ENCODE measurements at regions not wholly inside any gene's neighbourhood (a gene's known extent, or its start where the extent isn't known, plus 50 kb on each side); places are given as distances from the start of the nearest gene placed in this dataset.

- TF ChIP-seq ZNF605 (CRISPR knock-in tag; IDR thresholded peaks at IDR 0.05) (peak; percentile 61; the same call in 1 of the 2 replicates), ZBTB38 (CRISPR knock-in tag; IDR thresholded peaks at IDR 0.05) (no peak; the same call in 1 of the 2 replicates), ZNF546 (CRISPR knock-in tag; conservative IDR thresholded peaks at IDR 0.05) (no peak), HNRNPLL (IDR thresholded peaks at IDR 0.05; ENCODE audit: low read depth, low read length, poor library complexity, severe bottlenecking) (no peak), HNRNPH1 (optimal IDR thresholded peaks at IDR 0.05; ENCODE audit: low read depth, low read length) (no peak), IRF1 (CRISPR knock-in tag; IDR thresholded peaks at IDR 0.05; ENCODE audit: low read depth) (no peak), MED1 (CRISPR knock-in tag; IDR thresholded peaks at IDR 0.05) (peak; percentile 90), ZBTB7B (CRISPR knock-in tag; IDR thresholded peaks at IDR 0.05) (peak; percentile 45; the same call in 1 of the 2 replicates), ZNF800 (CRISPR knock-in tag; IDR thresholded peaks at IDR 0.05) (no peak), JDP2 (CRISPR knock-in tag; IDR thresholded peaks at IDR 0.05; ENCODE audit: borderline replicate concordance) (no peak), ZSCAN12 (CRISPR knock-in tag; IDR thresholded peaks at IDR 0.05) (no peak), ZNF367 (CRISPR knock-in tag; IDR thresholded peaks at IDR 0.05; ENCODE audit: borderline replicate concordance) (no peak), ZNF616 (CRISPR knock-in tag; IDR thresholded peaks at IDR 0.05; ENCODE audit: low read depth) (0 out of 2 replicates have a peak, but pooled peaks have one; percentile 77), TARDBP (CRISPR knock-in tag; IDR thresholded peaks at IDR 0.05) (peak; percentile 75), ZNF577 (CRISPR knock-in tag; IDR thresholded peaks at IDR 0.05; ENCODE audit: borderline replicate concordance, low read depth) (no peak), CCAR2 (optimal IDR thresholded peaks at IDR 0.05; ENCODE audit: low read depth, low read length) (no peak), ZFP36L2 (CRISPR knock-in tag; IDR thresholded peaks at IDR 0.05) (no peak)
- TF ChIP-seq, protein P1, sequence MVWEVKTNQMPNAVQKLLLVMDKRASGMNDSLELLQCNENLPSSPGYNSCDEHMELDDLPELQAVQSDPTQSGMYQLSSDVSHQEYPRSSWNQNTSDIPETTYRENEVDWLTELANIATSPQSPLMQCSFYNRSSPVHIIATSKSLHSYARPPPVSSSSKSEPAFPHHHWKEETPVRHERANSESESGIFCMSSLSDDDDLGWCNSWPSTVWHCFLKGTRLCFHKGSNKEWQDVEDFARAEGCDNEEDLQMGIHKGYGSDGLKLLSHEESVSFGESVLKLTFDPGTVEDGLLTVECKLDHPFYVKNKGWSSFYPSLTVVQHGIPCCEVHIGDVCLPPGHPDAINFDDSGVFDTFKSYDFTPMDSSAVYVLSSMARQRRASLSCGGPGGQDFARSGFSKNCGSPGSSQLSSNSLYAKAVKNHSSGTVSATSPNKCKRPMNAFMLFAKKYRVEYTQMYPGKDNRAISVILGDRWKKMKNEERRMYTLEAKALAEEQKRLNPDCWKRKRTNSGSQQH (CRISPR knock-in tag; IDR thresholded peaks at IDR 0.05; ENCODE audit: low read depth): no peak
- TF ChIP-seq, protein P2, sequence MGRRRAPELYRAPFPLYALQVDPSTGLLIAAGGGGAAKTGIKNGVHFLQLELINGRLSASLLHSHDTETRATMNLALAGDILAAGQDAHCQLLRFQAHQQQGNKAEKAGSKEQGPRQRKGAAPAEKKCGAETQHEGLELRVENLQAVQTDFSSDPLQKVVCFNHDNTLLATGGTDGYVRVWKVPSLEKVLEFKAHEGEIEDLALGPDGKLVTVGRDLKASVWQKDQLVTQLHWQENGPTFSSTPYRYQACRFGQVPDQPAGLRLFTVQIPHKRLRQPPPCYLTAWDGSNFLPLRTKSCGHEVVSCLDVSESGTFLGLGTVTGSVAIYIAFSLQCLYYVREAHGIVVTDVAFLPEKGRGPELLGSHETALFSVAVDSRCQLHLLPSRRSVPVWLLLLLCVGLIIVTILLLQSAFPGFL (CRISPR knock-in tag; IDR thresholded peaks at IDR 0.05): no peak
- TF ChIP-seq, protein P3, sequence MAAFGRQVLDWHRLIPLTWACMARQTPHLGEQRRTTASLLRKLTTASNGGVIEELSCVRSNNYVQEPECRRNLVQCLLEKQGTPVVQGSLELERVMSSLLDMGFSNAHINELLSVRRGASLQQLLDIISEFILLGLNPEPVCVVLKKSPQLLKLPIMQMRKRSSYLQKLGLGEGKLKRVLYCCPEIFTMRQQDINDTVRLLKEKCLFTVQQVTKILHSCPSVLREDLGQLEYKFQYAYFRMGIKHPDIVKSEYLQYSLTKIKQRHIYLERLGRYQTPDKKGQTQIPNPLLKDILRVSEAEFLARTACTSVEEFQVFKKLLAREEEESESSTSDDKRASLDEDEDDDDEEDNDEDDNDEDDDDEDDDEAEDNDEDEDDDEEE (CRISPR knock-in tag; IDR thresholded peaks at IDR 0.05): no peak
- TF ChIP-seq, protein P4, sequence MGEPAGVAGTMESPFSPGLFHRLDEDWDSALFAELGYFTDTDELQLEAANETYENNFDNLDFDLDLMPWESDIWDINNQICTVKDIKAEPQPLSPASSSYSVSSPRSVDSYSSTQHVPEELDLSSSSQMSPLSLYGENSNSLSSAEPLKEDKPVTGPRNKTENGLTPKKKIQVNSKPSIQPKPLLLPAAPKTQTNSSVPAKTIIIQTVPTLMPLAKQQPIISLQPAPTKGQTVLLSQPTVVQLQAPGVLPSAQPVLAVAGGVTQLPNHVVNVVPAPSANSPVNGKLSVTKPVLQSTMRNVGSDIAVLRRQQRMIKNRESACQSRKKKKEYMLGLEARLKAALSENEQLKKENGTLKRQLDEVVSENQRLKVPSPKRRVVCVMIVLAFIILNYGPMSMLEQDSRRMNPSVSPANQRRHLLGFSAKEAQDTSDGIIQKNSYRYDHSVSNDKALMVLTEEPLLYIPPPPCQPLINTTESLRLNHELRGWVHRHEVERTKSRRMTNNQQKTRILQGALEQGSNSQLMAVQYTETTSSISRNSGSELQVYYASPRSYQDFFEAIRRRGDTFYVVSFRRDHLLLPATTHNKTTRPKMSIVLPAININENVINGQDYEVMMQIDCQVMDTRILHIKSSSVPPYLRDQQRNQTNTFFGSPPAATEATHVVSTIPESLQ (CRISPR knock-in tag; conservative IDR thresholded peaks at IDR 0.05): no peak
- TF ChIP-seq, protein P5, sequence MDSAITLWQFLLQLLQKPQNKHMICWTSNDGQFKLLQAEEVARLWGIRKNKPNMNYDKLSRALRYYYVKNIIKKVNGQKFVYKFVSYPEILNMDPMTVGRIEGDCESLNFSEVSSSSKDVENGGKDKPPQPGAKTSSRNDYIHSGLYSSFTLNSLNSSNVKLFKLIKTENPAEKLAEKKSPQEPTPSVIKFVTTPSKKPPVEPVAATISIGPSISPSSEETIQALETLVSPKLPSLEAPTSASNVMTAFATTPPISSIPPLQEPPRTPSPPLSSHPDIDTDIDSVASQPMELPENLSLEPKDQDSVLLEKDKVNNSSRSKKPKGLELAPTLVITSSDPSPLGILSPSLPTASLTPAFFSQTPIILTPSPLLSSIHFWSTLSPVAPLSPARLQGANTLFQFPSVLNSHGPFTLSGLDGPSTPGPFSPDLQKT (CRISPR knock-in tag; IDR thresholded peaks at IDR 0.05; ENCODE audit: borderline replicate concordance): no peak
These were observed 101.8 kb upstream of the LARP1 start (continued) for GRCh38 chr5:154653418-154653763.
